ENCODE measurements at regions not wholly inside any gene's neighbourhood (a gene's known extent, or its start where the extent isn't known, plus 50 kb on each side); places are given as distances from the start of the nearest gene placed in this dataset.
"Not testable (repeated sequence)": the region's sequence is repeated elsewhere in the genome, so short reads cannot be mapped to it uniquely, and the experiment has no call there.

DNA sequence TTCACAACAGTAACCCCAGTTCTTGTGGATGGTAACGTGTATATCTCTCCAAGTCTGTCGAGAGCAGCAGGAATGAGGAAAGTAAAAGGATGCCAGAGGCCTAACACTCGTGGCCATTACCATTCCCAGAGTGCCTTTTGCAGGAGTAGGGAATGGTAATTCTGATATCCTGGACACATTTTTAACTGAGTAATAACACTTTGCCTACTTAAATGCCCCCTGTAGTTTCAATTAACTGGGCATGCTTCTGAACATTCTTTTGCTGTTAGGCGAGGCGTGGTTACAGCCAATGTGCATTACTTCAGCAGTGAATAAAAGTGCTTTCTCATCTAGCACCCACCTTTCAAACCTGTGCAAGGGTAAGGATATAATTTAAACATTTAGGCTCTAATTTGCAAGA lies 258.5 kb upstream of the ADGRL2 start:
- DNase-seq (ENCODE audit: low spot score), result no peak

GRCh38 chr1:81540216-81540615 lies 260.5 kb upstream of the ADGRL2 start:
- DNase-seq (ENCODE audit: low spot score), result no peak

DNA sequence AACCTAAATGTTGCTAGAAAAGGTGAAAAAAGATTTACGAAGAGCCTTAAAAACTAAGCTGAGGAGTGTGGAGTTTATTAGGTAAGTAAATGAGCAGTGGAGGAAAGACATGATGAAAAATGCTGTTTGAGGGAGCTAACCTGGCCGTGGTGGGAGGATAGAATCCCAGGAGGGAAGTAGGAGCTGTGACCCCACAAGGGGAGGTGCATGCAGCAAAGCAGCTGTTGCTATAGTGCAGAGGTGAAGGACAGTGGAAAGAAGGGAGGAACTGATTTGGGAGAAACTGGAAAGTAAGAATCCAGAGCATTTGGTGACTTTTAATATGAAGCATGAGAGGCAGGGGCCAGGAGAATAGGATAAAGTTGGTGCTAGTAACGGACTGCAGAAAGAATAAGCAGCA lies 271.7 kb upstream of the ADGRL2 start:
- DNase-seq (ENCODE audit: low spot score), result no peak

DNA sequence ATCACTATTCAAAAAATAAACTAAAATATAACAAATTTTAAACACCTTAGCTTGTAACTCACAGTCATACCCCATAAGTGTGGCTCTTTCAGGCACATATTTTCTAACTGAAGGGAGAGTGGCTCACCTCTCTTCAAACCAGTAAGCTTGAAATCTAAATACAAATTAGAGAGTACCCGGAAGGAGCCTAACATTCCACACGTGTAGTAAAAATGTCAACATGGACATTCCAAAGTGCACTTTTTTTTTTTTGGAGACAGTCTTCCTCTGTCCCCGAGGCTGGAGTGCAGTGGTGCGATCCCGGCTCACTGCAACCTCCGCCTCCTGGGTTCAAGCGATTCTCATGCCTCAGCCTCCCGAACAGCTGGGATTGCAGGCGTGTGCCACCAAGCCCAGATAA lies 275.6 kb upstream of the ADGRL2 start:
- no peak for DNase-seq (ENCODE audit: low spot score)

GRCh38 chr1:81519987-81520386 lies 280.7 kb upstream of the ADGRL2 start:
- DNase-seq (ENCODE audit: low spot score), result no peak

DNA sequence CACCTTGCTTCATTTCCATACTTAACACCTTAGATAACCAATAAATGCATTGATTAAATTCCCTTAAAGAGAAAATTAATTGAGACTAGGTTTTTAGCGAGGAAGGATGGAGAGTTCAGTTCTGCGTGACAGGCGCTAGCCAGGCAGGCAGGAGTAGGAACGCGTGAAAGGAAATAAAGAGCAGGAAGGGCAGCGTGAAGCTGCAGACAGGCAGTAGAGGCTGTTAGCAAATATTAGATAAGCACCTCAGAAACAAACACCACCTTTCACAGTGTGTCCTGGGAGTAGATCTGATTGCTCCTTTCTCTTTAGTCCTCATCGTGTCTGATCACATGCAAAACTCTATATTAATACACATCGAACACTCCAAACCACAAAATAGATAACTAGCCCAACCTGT lies 282.7 kb upstream of the ADGRL2 start:
- no peak for DNase-seq (ENCODE audit: low spot score)

DNA sequence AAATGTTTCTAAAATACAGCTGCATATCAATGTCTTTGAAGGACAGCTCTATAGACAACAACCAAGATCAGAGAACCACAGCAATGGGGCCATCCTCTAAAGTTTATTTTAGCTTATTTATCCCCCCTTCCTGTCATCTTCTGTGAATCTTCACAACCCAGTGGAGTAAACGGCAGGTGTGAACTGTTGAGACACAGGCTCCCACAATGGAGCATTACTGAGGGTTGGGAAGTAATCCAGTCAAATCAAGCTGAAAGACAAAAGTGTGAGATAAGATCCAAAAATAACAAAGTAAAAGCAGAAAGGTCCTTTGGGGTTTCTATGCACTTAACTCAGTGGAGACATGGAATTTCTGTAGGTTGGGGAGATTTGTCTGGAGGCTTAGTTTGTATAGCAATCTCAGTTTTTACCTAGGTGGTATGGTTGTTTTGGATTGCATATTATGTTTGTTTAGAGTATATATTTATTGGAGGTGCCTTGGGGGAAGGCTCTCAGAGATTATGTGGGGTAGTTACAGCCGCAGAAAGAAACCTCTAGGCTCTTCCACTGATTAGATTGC lies 286.9 kb upstream of the ADGRL2 start:
- no peak for DNase-seq (ENCODE audit: low spot score)

GRCh38 chr1:81512252-81513003 lies 288.3 kb upstream of the ADGRL2 start:
- DNase-seq (ENCODE audit: low spot score), result no peak

DNA sequence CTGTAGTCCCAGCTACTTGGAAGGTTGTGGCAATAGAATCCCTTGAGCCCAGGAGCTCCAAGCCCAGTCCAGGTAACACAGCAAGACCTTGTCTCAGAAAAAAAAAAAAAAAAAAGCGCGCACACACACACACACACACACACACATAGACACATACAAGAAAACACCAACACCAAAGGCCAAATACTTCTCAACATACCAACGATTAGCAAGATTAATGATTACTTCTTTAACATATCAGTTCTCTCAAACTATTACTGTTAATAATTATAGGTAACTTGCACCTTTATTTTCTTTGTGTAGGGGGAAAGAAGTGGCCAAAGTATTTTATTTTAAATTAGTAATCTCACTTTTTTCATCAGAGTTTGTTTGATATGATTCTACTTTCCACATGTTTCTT lies 289.5 kb upstream of the ADGRL2 start:
- no peak for DNase-seq (ENCODE audit: low spot score)

DNA sequence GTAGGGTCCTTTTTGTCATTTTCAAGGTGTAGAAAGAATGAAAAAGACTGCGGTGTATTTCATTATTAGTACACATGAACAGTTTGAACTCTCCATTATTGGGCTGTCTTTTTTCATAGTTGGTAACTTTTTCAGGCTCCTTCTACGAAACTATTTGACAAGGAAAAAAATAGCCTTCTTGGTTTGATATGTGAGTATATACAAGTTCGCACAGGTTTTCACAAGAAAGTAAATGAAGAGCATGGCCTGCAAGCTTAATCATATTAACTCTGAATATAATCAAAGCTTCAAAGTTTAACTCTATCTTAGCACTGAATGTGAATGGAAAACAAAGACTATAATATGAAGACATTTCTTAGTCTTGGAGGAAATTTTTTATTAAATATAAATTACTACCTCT lies 290.0 kb upstream of the ADGRL2 start:
- no peak for DNase-seq (ENCODE audit: low spot score)

DNA sequence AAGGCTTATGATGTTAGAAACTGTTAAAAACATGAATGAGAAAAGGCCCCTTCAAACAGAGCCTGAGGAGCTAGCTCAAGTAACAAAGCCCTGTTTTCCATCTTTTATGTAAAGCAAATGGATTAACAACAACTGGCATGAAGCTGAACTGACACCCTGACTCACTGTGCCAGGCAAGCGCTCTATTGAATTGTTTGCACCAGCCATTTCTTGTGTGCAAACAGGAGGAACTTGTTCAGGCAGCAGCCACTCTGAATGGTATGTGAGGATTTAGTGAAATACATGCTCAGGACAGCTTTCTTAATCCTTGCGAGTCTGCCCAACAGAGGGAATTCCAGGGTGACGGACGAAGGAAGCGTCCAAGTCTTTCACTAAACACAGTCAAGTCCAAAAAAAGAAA lies 291.1 kb upstream of the ADGRL2 start:
- no peak for DNase-seq (ENCODE audit: low spot score)

GRCh38 chr1:81506699-81507098 lies 294.0 kb upstream of the ADGRL2 start:
- no peak for DNase-seq (ENCODE audit: low spot score)

- no peak for DNase-seq (ENCODE audit: low spot score)
Measured at GRCh38 chr1:81505831-81506230, 294.9 kb upstream of the ADGRL2 start.

- DNase-seq (ENCODE audit: low spot score), result not testable (repeated sequence)
Measured at GRCh38 chr1:81504820-81505219, 295.9 kb upstream of the ADGRL2 start.

- DNase-seq (ENCODE audit: low spot score), result not testable (repeated sequence)
Measured at GRCh38 chr1:81502705-81503104, 298.0 kb upstream of the ADGRL2 start.

DNA sequence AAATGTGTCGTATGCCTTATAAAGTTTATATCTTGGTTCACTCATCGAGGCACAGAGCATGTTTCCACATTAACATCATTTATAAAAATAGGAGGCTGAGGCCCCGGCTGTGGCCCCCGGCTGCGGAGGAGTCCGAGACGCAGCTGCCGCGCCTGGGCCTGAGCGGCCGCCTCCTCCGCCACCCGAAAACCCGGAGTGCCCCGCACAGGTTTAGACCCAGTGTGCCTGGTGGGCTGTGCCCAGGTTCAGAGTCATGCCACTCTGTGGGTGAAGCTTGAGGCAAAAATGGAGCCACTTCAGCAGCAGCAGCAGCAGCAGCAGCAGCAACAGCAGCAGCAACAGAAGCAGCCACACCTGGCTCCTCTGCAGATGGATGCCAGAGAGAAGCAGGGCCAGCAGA lies 299.2 kb upstream of the ADGRL2 start:
- not testable (repeated sequence) for DNase-seq (ENCODE audit: low spot score)

DNA sequence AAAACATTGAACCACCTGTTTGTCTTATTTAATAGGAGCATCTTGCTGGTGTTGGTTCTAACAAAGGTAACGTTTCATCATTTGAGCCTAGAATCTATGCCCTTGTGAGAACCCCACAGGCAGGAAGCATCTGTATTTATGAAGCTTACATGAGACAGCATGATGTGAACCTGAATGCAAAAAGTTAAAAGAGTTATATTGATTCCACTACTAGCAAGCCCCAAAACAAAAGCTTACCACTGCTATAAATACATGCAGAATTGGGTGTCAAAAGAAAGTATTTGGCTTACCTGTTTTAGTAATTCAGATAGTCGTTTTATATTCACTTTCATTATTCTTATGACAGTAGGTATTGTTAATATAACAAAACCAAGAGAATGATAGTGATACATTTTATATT lies 301.2 kb upstream of the ADGRL2 start:
- no peak for DNase-seq (ENCODE audit: low spot score)

GRCh38 chr1:81498471-81499462 lies 302.0 kb upstream of the ADGRL2 start:
- DNase-seq (ENCODE audit: low spot score), result no peak

DNA sequence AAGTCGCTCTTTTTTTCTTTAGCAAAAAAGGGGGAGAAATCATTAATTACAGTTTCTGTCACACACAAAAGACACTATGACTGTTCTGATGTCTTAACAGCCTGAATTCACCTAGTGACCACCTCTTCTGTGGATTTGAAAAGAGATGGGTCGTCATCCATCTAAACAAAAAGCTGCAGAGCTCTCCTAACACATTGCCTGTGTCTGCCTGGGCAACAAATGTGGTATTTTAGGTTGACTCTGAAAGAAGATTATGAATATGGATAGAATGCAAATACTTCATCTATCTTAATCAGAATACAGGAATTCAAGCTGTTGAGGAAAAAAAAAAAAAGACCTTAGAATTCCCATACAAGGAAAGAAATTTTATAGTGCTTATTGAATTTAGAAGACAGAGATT lies 304.4 kb upstream of the ADGRL2 start:
- no peak for DNase-seq (ENCODE audit: low spot score)

GRCh38 chr1:81493102-81493869 lies 307.4 kb upstream of the ADGRL2 start:
- no peak for DNase-seq (ENCODE audit: low spot score)

DNA sequence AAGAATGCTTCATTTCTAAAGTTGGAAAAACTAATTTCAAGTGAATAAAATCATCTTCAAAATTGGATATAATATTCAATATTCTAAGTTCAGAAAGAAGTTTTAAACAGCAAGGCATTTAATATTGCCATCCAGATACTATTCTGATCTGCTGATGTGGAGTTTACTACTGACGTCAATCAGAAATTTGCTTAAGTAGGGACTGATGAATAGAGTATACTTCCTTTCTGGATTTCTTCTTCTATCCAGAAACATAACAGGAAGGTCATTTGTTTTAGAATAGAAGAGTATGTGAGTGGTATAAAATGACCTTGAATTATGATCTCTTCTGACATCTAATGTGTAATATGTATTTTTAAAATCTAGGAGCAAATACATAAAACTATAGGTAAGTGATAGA lies 308.1 kb upstream of the ADGRL2 start:
- DNase-seq (ENCODE audit: low spot score), result no peak

GRCh38 chr1:81490614-81491013 lies 310.1 kb upstream of the ADGRL2 start:
- no peak for DNase-seq (ENCODE audit: low spot score)
